Stimulated activated CD8-positive, alpha-beta memory T cell treated with anti-CD3 and anti-CD28 coated beads, Interleukin-7, amount 100 ng/mL, for 24 hours (primary cell): ENCODE measurements at regions not wholly inside any gene's neighbourhood (a gene's known extent, or its start where the extent isn't known, plus 50 kb on each side); places are given as distances from the start of the nearest gene placed in this dataset.

Experiments used
- DNase-seq: peaks from one replicate; pipeline ENCODE4 v3.0.0-alpha.2; 2020; ENCODE audit warnings: low read depth

DNA sequence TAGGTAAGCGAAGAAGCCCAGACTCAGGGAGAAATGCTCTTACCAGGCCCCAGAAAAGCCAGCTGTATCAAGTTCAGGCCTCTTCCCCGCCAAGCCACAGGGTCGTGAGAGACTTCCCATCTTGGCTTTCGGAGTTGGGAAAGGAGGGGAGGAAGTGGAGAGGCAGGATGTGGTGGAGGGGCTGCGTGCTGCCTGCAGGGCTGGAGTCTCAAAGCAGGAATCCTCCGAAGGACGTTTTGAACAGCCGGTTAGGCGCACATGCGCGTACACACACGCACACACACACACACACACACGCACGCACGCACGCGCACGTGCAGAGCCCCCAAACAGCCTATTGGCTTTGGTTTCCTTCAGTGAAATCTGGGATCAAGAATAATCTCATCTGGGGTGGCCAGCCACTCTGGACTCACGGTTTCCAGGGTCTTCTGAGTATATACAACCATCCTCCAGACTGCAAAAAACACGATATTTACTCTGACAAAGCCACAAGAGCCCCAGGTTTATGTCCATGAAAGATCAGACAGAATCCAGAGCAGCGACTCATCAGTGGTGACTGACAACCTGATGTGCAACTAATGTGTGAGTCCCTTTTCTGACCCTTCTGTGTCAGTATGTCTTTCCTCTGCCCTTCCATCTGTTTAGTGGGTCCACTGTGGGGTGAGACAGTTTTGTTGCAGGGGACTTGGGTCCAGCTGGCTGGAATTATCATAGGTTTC, 115.0 kb upstream of the ZNF438 start:
- no peak for DNase-seq

- DNase-seq, result no peak
Measured at GRCh38 chr10:31147210-31147608, 115.5 kb upstream of the ZNF438 start.

DNA sequence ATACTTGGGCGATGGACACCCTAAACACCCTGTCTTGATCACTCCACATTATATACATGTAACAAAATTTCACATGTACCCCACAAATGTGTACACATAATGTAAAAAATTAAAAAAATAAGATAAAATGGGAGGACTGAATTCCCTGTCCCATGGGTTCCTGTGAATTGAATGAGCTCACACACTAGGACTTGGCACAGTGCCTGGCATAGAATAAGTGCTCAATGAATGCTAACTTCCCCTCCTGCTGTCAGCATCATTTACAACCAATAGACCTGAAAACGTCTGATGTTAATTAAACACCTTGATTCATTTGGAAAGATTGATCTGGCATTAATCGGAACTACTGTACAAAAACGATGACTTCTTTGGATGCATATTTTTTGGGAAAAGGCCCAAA, 117.3 kb upstream of the ZNF438 start:
- DNase-seq, result no peak

DNA sequence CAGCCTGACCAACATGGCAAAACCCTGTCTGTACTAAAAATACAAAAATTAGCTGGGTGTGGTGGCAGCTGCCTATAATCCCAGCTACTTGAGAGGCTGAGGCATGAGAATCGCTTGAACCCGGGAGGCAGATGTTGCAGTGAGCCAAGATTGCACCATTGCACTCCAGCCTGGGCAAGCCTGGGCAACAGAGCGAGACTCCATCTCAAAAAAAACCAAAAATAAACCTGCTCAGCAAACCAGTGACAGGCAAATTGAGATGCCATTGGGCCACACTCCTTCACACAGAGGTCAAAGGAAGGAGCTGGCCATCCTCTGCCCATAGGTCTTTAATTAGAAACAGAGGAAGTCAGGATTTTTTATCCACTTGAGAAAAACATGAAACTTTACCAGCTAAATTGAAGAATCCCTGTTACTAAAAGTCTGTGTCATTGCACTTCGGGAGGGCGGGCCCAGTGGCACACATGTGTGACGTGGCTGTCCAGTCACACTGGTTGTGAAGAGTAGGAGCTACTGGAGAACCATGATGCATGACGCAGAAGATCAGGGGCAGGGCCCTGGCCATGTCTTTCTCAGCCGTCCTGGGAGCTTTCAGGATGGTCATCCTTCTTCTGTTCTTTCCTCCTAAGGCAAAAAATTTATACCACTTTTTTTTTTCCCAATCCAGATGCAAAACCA, 118.3 kb upstream of the ZNF438 start:
- no peak for DNase-seq

- no peak for DNase-seq
Measured at GRCh38 chr10:31151301-31151700, 119.6 kb upstream of the ZNF438 start.

- no peak for DNase-seq
Measured at GRCh38 chr10:31152421-31153135, 120.9 kb upstream of the ZNF438 start.

DNA sequence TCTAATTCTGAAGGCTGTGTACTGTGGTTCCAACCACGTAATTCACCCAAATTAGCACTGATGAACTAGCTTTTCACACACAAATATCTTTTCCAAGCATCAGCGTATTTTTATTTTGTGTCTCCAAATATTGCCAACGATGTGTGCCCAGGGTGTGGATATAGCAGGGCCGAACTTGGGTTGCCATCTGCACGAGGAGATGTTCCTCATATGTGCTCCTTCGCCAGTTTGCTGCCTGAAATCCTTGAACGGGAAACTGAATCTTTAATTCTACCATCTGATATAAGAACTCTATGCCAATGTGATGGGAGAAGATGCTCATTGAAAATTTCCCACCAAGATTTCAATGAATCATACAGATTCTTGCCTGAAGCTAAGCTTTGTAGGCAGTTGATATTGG, 121.5 kb upstream of the ZNF438 start:
- DNase-seq, result no peak

DNA sequence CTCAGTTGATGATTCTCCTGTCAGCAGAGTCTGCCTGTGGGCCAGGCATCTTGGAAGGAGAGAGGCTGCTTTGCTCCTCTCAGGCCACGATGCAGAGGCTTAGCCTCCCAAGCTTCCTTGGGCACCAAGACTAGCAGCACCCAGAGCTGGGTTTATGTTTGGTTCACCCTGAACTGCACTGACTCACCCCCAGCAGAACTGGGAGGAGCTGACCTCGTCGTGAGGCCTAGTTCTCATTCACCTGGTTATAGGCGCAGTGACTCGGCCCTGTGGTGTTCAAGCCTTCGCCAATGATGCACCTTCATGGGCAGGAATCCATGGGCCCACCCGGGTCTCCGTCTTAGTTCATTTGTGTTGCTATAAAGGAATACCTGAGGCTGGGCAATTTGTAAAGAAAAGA, 122.0 kb upstream of the ZNF438 start:
- no peak for DNase-seq

DNA sequence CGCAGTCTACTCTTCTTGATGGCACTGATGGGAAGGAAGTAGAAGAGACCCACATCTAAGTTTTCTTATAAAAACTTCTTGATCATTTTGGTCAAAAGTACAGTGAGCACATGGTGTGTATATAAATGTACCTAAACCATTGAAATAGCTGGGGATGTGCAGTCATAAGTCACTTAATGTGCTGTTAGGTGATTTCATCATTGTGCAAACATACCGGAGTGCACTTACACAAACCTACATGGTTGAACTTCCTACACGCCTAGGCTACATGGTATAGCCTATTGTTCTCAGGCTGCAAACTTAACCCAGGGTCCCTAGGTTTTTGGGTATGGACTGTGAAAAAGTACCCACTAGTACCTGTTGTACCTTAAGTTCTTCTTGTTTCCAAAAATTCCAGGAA, 123.3 kb upstream of the ZNF438 start:
- DNase-seq, result no peak

DNA sequence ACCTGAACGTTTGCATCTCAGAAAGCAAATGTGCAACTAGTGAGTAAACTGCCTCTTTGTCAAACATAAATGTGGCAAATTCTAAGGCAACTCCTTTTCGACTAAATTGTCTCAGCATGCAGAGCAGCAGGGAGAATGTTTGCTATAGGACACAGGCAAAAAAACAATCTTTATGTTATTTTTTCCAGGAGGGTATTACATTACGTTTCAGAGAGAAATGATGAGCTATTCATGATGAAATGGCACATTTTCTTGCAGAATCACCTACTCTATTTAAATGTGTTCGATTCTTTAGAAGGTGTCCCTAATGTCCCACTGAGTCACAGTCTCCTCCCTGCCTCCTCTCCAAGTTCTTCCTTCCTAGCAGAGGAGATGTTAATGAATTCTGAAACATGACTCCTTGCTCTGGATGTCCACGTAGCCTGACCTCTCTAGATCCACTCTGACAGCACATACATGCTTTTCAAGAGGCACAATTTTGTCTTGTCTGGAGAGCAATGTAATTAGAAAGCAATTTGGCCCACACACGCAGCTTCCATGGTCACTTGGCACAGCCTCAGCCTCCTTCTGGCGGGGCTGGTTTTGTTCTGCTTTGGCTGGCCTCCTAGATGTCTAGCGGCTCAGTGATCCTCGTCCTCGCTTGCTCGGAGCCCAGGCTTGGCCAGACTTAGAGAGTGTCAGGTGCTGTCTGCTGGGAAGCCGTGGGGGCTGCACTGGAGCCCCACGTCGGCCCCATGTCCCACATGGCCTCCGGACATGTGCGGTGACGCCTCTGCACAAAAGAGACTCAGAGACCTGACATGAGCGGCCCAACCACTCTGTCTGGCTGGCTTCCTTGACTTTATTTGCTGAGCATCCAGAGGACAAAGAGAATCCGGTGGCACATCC, 125.7 kb upstream of the ZNF438 start:
- no peak for DNase-seq

DNA sequence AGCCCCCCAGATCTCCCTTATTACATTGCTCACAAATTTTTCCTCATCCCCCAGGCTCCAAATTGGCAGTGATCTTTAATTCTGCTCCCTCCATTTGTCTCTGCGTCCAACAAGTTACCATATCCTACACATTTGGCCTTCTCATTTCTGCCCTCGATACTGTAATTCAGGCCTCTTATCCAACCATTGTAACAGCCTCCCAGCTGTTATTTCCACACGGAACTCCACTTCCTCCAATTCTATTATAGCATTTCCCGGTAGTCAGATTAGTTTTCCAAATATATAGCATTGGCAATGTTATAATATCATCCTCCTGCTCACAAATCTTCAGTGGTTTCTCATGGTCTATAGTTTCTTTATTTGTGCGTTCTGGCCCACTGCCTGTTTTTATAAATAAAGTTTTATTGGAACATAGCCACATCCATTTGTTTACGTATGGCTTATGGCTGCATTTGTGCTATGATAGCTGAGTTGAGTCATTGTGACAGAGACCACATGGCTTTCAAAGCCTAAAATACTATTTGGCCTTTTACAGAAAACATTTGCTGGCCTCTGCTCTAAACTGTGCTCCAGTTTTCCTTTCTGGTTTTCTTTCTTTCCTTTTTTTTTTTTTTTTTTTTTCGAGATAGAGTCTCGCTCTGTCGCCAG, 126.5 kb upstream of the ZNF438 start:
- DNase-seq, result no peak

DNA sequence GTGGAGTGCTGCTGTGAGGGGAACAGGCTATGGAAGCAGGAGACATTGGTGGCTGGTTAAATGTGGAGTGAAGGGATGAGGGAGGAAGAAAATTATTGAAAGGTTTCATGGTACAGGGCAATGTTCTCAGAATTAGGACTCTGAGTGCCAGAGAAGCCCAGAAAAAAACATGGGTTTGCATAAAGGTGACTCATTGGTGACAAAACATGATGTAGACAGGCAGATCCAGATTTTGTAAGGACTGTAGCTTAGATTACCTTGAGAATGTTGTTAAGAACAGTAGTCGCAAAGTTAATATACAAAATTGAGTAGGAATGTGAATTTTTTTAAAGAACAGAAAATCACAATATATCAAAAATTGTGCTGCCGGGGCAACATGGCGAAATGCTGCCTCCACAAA, 134.9 kb upstream of the ZNF438 start:
- no peak for DNase-seq

DNA sequence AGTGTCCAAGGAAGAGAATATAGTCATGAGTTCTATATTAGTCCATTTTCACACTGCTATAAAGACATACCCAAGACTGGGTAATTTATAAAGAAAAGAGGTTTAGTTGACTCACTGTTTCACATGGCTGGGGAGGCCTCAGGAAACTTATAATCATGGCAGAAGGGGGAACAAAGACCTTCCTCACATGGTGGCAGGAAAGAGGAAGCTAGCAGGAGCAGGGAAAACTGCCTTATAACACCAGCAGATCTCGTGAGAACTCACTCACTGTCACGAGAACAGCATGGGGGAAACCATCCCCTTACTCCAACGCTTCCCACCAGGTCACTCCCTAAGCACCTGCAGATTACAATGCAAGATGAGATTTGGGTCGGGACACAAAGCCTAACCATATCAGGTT, 139.0 kb upstream of the ZNF438 start:
- DNase-seq, result no peak

- no peak for DNase-seq
Measured at GRCh38 chr10:31171402-31172083, 139.9 kb upstream of the ZNF438 start.

GRCh38 chr10:31172925-31173324, 141.3 kb upstream of the ZNF438 start:
- DNase-seq, result no peak

DNA sequence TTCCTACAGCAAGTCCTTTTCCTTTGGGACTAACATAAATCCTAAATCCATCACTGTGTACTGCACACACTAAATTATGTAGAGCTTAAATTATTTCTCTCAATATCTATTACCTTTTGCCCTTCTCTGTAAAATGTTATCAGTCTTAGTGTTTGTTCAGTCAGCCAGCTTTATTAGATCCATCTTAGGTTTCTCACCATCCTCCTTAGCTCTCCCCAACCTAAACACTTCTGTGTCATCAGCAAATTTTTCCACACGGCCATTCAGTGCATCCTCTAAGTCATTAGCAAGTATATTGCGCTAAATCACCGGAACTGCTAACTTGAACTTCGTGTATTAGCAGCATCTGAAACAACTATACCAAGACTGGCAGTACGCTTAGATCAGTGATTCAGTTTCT, 142.1 kb upstream of the ZNF438 start:
- DNase-seq, result no peak

- DNase-seq, result no peak
Measured at GRCh38 chr10:31179091-31179680, 139.8 kb upstream of the ZEB1 start.

DNA sequence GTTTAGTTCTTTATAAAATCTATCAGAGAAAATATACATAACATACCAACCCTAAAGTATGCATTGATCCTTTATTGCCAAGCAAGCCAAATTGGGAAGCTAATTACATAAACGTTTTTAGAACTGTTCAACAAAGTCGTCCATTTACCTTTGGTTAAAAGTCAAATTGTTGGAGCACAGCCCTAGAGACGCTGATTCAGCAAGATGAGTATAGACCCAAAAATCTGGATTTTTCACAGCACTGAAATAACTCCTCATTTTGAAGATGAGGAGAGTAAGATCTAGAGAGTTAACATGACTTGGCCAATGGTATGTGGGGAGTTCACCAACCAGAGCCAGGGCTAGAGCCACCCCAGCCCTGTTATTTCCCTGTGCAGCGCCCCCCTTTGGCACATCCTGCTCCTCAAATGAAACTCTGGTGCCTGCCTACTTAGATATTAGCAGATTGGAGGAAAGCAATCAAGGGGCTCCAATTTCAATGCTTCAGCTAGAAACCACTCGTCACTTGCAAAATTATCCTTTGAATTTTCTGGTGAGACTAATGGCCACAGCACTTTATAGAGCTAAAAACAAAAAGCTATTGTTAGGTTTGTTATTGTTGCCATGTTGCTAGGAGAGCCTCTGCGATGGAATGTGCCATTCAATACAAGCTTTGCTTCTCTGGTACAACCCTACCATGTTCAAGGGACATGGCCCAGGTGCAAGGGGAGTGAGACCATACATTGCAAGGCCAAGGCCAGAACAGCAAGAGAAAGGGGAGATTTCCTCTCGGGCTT, 132.6 kb upstream of the ZEB1 start:
- no peak for DNase-seq

GRCh38 chr10:31187182-31187581, 131.8 kb upstream of the ZEB1 start:
- DNase-seq, result no peak

GRCh38 chr10:31187607-31188210, 131.3 kb upstream of the ZEB1 start:
- no peak for DNase-seq
